C4-2B (cell line): ENCODE measurements at regions not wholly inside any gene's neighbourhood (a gene's known extent, or its start where the extent isn't known, plus 50 kb on each side); places are given as distances from the start of the nearest gene placed in this dataset.
A peak's percentile ranks its signal among the peaks of the same experiment; 100 is the strongest.
"Not testable (repeated sequence)": the region's sequence is repeated elsewhere in the genome, so short reads cannot be mapped to it uniquely, and the experiment has no call there.

Source experiments
- H3K27ac ChIP-seq: fragments of 450-650 bp; 2 replicates; pipeline ENCODE4 v1.5.1; 2017
- ZFX ChIP-seq: fragments of 450-650 bp; IDR thresholded peaks from 2 replicates; pipeline ENCODE4 v1.6.1; 2017
- TF ChIP-seq, protein P1 (sequence below): fragments of 450-650 bp; conservative IDR thresholded peaks from 2 replicates; pipeline ENCODE4 v1.5.1; 2017; ENCODE audit warnings: mild to moderate bottlenecking

- no peak overlapping the region for H3K27ac ChIP-seq
- no peak for TF ChIP-seq ZFX
- TF ChIP-seq, protein P1, sequence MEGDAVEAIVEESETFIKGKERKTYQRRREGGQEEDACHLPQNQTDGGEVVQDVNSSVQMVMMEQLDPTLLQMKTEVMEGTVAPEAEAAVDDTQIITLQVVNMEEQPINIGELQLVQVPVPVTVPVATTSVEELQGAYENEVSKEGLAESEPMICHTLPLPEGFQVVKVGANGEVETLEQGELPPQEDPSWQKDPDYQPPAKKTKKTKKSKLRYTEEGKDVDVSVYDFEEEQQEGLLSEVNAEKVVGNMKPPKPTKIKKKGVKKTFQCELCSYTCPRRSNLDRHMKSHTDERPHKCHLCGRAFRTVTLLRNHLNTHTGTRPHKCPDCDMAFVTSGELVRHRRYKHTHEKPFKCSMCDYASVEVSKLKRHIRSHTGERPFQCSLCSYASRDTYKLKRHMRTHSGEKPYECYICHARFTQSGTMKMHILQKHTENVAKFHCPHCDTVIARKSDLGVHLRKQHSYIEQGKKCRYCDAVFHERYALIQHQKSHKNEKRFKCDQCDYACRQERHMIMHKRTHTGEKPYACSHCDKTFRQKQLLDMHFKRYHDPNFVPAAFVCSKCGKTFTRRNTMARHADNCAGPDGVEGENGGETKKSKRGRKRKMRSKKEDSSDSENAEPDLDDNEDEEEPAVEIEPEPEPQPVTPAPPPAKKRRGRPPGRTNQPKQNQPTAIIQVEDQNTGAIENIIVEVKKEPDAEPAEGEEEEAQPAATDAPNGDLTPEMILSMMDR: no peak
Observed at GRCh38 chr6:62819640-62820039, 391.6 kb upstream of the FKBP1C start.

DNA sequence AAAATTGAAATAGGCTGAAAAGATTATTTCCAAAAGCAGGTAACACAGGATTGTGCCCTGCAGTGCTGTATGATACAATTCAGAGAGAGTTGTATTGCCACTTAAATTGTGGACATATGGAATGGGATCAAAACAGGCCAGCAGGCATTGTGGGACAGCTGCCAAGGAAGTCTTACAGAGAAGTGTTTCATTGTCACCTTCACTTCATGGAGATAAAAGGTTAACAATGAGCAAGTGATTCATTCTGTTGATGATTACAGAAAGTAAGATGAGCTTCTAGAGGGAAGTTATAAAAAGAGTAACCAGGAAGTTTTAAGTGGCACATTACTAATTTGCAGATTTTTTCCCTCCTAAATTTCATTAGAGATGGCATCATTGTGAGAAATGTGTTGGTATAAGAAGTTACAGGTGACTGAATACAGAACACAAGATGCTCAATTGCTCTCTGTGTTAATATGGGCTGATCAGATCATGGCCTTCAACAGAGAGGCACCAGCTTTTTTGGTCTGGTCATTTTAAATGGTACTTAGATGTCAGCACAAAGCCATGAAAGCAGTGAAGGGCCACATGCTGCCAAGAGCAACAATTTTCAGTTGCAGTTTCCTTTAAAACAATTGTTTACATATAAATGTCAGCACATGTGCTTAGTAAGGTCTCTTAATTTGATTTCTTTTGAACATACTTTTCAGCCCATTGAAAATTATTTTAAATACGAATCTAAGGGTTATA is 402.5 kb upstream of the FKBP1C start:
- TF ChIP-seq ZFX: no peak
- TF ChIP-seq, protein P1: no peak
- H3K27ac ChIP-seq: no peak overlapping the region

GRCh38 chr6:62805431-62805830 is 405.8 kb upstream of the FKBP1C start:
- no peak for TF ChIP-seq ZFX
- no peak overlapping the region for H3K27ac ChIP-seq

GRCh38 chr6:62803094-62803493 is 408.2 kb upstream of the FKBP1C start:
- TF ChIP-seq, protein P1: no peak
- H3K27ac ChIP-seq: no peak overlapping the region

DNA sequence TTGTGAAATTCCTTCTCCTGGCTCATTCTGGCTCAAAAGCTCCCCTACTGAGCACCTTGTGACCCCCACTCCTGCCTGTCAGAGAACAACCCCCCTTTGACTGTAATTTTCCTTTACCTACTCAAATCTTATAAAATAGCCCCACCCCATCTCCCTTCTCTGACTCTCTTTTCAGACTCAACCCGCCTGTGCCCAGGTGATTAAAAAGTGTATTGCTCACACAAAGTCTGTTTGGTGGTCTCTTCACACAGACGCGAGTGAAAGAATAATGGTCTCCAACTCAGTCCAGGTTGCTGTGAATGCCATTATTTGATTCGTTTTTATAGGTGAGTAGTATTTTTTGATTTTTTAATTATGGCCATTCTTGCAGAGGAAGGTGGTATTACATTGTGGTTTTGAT is 414.1 kb upstream of the FKBP1C start:
- no peak for TF ChIP-seq ZFX
- TF ChIP-seq, protein P1: no peak
- no peak overlapping the region for H3K27ac ChIP-seq

GRCh38 chr6:62775427-62776022 is 435.7 kb upstream of the FKBP1C start:
- TF ChIP-seq ZFX: no peak
- TF ChIP-seq, protein P1: peak; percentile 77
- H3K27ac ChIP-seq: no peak overlapping the region

DNA sequence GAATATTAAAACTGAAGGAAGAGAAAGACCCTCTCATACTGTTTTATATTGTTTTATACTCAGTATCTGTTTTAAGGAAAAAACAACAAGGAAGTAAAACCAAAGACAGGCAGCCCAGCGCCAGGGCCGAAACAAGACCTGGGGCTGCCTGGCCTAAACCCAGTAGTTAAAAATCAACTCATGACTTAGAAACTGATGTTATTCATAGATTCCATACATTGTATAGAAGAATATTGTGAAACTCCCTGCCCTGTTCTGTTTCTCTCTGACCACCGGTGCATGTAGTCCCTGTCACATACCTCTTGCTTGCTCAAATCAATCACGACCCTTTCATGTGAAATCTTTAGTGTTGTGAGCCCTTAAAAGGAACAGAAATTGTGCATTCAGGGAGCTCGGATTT is 445.1 kb upstream of the FKBP1C start:
- not testable (repeated sequence) for H3K27ac ChIP-seq

GRCh38 chr6:62764841-62765240 is 446.4 kb upstream of the FKBP1C start:
- TF ChIP-seq, protein P1: no peak
- no peak for TF ChIP-seq ZFX
- no peak overlapping the region for H3K27ac ChIP-seq
